OCI-LY7 (cell line): ENCODE measurements at regions not wholly inside any gene's neighbourhood (a gene's known extent, or its start where the extent isn't known, plus 50 kb on each side); places are given as distances from the start of the nearest gene placed in this dataset.

Experiments
- BruUV-seq: library from RNA; stranded (reverse); fragments of 400-500 nt; replicated peaks from 2 replicates; lab custom pipeline; 2021; lab: Mats Ljungman, UMichigan
- CTCF ChIA-PET: fragments of 300-600 bp; sonication (Branson Sonifier 250); formaldehyde crosslinking; loops from one replicate; lab custom pipeline; 2022; ENCODE audit warnings: antibody characterized with exemption; ENCODE audit not compliant: unreplicated experiment; lab: Charles Lee
- POLR2A ChIA-PET: fragments of 300-600 bp; sonication (Branson Sonifier 250); formaldehyde crosslinking; loops from one replicate; lab custom pipeline; 2022; ENCODE audit warnings: antibody characterized with exemption; lab: Charles Lee
- DNase-seq: peaks from one replicate; pipeline ENCODE4 v3.0.0-alpha.2; 2015; ENCODE audit warnings: low spot score
- H2AFZ ChIP-seq: fragments of 200-600 bp; sonication (generic), shearing (Covaris generic); 2 replicates; pipeline ENCODE4 v1.6.1; 2014; ENCODE audit warnings: mild to moderate bottlenecking, antibody characterized with exemption, low read length, moderate library complexity
- H3K27ac ChIP-seq: fragments of 200-600 bp; sonication (generic); 2 replicates; pipeline ENCODE4 v1.5.1; 2014; ENCODE audit warnings: mixed run types, low read depth, mild to moderate bottlenecking, moderate library complexity, low read length, inconsistent platforms; ENCODE audit not compliant: poor library complexity, severe bottlenecking
- H3K36me3 ChIP-seq: fragments of 200-600 bp; sonication (generic); 2 replicates; pipeline ENCODE4 v1.6.1; 2014; ENCODE audit warnings: mild to moderate bottlenecking, antibody characterized with exemption, low read length, moderate library complexity, mixed read lengths; ENCODE audit not compliant: insufficient read depth
- H3K4me1 ChIP-seq: fragments of 200-600 bp; sonication (generic); 2 replicates; pipeline ENCODE4 v1.5.1; 2014; ENCODE audit warnings: mild to moderate bottlenecking, low read length; ENCODE audit not compliant: insufficient read depth, poor library complexity, severe bottlenecking
- H3K4me2 ChIP-seq: fragments of 200-600 bp; sonication (generic); 2 replicates; pipeline ENCODE4 v1.6.1; 2014; ENCODE audit warnings: mild to moderate bottlenecking, low read length
- H3K4me3 ChIP-seq: fragments of 200-600 bp; sonication (generic); 2 replicates; pipeline ENCODE4 v1.5.1; 2014; ENCODE audit warnings: mild to moderate bottlenecking, low read depth, low read length; ENCODE audit not compliant: poor library complexity, severe bottlenecking
- H3K79me2 ChIP-seq: fragments of 200-600 bp; sonication (generic); 2 replicates; pipeline ENCODE4 v1.6.1; 2016; ENCODE audit warnings: low read depth, mild to moderate bottlenecking, low read length, moderate library complexity, mixed read lengths; ENCODE audit not compliant: insufficient read depth
- H3K9me2 ChIP-seq: fragments of 200-600 bp; sonication (generic); 2 replicates; pipeline ENCODE4 v1.6.1; 2016; ENCODE audit warnings: mild to moderate bottlenecking, low read length, mixed read lengths; ENCODE audit not compliant: insufficient read depth
- H3K9me3 ChIP-seq: fragments of 200-600 bp; sonication (generic); 2 replicates; pipeline ENCODE4 v1.6.1; 2014; ENCODE audit warnings: mild to moderate bottlenecking, mixed run types, low read length, mixed read lengths
- H4K20me1 ChIP-seq: fragments of 200-600 bp; sonication (generic); 2 replicates; pipeline ENCODE4 v1.6.1; 2014; ENCODE audit warnings: mild to moderate bottlenecking, antibody characterized with exemption, low read length, moderate library complexity, mixed read lengths; ENCODE audit not compliant: insufficient read depth
- CTCF ChIP-seq: fragments of 200-600 bp; sonication (generic); conservative IDR thresholded peaks from 2 replicates; pipeline ENCODE4 v1.5.1; 2014; ENCODE audit warnings: mild to moderate bottlenecking, antibody characterized with exemption, low read length, moderate library complexity, mixed read lengths
- EZH2phosphoT487 ChIP-seq: fragments of 200-600 bp; sonication (generic); IDR thresholded peaks from 2 replicates; pipeline ENCODE4 v1.6.1; 2018; ENCODE audit warnings: low read depth, borderline replicate concordance, mild to moderate bottlenecking, mixed run types, antibody characterized with exemption, low read length, moderate library complexity, mixed read lengths
- intact Hi-C: fragments of 100-400 bp; cut with micrococcal nuclease; formaldehyde crosslinking; loops from one replicate; pipeline ENCODE4 v1.10.0; 2022; ENCODE audit not compliant: unreplicated experiment

DNA sequence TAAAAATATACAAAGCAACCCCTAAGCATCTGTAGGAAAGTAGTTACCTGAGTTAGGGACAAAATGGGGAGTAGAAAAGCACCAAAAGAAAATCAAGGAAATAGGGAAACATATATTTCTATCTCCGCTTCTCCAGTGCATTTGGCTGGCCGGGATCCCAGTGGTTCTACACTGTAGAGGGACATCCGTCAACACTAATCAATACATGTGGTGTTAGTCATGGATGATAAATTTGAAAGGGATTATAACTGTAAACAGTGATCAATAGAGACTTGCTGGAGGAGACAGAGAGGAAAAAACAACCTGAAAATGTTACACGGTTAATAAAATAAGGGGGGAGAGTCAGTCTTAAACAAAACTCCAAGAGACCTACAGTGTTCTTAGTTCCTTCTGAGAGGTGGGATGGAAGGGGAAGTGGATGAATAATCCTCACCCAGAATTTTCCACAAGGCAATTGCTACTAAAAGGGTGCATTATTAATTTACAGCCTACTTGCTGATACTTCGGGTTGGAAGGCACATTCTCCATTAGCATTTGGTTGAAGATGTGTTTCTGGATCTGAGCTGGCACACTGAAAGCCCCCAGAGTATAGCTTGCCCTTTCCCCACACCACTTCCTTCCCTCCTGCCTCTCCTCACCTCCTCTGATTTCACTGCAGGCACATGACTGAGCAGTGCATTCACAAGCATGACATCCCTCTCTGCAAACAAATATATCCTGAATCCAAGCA is 530.0 kb downstream of the BCL11A start:
- CTCF ChIA-PET: no interaction called here
- intact Hi-C loops: no loop called here
- no peaks in the 10 kb centered on the region for H3K79me2 ChIP-seq
- no peak overlapping the region for H3K4me3 ChIP-seq
- no peaks in the 10 kb centered on the region for H3K9me2 ChIP-seq
- TF ChIP-seq EZH2phosphoT487 (no peak), CTCF (no peak)
- no TSS peak for BruUV-seq
- H3K36me3 ChIP-seq: no peaks in the 10 kb centered on the region
- no peak overlapping the region for H3K4me2 ChIP-seq
- no peaks in the 10 kb centered on the region for H3K4me1 ChIP-seq
- H3K27ac ChIP-seq: no peak overlapping the region
- no peak overlapping the region for H2AFZ ChIP-seq
- no peaks in the 10 kb centered on the region for H3K9me3 ChIP-seq
- POLR2A ChIA-PET: no interaction called here
- no peaks in the 10 kb centered on the region for H4K20me1 ChIP-seq
- DNase-seq: no peak

DNA sequence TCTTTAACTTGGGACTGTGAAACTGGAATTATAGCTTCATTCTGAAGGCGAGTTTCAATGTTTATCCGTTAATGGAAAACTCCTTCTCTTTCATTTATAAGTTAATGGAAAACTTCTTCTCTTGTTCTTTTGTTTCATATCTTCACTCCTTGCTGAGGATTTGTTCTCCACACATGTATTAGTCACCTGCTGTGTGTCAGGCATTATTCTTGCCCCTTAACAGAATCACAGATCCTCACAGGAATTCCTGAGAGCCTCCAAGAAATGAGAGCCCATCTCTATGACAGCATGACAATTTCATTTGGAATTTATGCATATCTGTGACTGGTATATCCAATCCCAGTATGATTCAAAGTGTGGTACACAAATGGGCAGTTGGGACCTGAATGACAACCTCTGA is 545.8 kb downstream of the BCL11A start:
- Histone ChIP-seq H2AFZ (no peak overlapping the region), H3K27ac (no peak overlapping the region), H3K4me3 (no peak overlapping the region), H3K79me2 (no peaks in the 10 kb centered on the region), H3K9me3 (no peaks in the 10 kb centered on the region), H4K20me1 (no peaks in the 10 kb centered on the region), H3K36me3 (no peaks in the 10 kb centered on the region), H3K9me2 (no peaks in the 10 kb centered on the region), H3K4me2 (no peak overlapping the region), H3K4me1 (no peaks in the 10 kb centered on the region)
- intact Hi-C loops: loop anchor here (10.0 kb wide), 1 partner anchor 547 kb away; the partner anchor contains the start of gene BCL11A
- no peak for DNase-seq
- CTCF ChIA-PET: no interaction called here
- no TSS peak for BruUV-seq
- POLR2A ChIA-PET: interaction anchor here (0.7 kb wide), 1 partner anchor 1819 kb away, joined by 3 read pairs; no protein-coding TSS in a partner anchor
- no peak for TF ChIP-seq CTCF
- TF ChIP-seq EZH2phosphoT487: no peak

DNA sequence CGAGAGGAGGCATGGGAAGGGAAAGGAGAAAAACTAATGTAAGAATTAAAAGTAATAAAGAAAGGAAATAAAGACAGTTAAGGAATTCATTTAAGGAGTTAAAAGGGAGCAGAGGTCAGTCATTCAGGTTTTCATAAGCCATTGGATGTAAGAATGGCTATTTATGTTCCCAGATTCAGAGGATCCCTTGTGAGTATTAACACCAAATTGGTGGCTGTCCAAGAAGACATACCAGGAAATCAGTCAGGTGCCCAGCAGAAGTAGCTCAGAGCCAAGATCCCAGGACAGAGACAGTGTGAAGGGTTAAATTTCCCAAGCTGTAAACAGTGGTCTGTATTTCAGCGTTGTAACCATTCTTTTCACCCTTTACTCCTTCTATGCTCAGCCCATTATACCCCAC is 550.4 kb downstream of the BCL11A start:
- peaks cover 4% of the 10 kb centered on the region for H3K4me1 ChIP-seq
- no peaks in the 10 kb centered on the region for H3K9me2 ChIP-seq
- DNase-seq: no peak
- TF ChIP-seq EZH2phosphoT487 (no peak), CTCF (no peak)
- intact Hi-C loops: loop anchor here (10.0 kb wide), 1 partner anchor 552 kb away; the partner anchor contains the start of gene BCL11A
- no peaks in the 10 kb centered on the region for H3K9me3 ChIP-seq
- H3K4me2 ChIP-seq: no peak overlapping the region
- BruUV-seq: no TSS peak
- H3K4me3 ChIP-seq: no peak overlapping the region
- ChIA-PET POLR2A (no interaction called here), CTCF (no interaction called here)
- H3K27ac ChIP-seq: no peak overlapping the region
- H3K79me2 ChIP-seq: no peaks in the 10 kb centered on the region
- no peaks in the 10 kb centered on the region for H4K20me1 ChIP-seq
- H3K36me3 ChIP-seq: no peaks in the 10 kb centered on the region
- H2AFZ ChIP-seq: no peak overlapping the region
